GM18867 (cell line): ENCODE measurements at regions not wholly inside any gene's neighbourhood (a gene's known extent, or its start where the extent isn't known, plus 50 kb on each side); places are given as distances from the start of the nearest gene placed in this dataset.
"Not testable (repeated sequence)": the region's sequence is repeated elsewhere in the genome, so short reads cannot be mapped to it uniquely, and the experiment has no call there.

Experiments used
- ATAC-seq: cut with Tn5 transposase; IDR thresholded peaks from one replicate; pipeline ENCODE4 v1.9.1; 2021; ENCODE audit warnings: mild to moderate bottlenecking, moderate library complexity; ENCODE audit not compliant: unreplicated experiment

DNA sequence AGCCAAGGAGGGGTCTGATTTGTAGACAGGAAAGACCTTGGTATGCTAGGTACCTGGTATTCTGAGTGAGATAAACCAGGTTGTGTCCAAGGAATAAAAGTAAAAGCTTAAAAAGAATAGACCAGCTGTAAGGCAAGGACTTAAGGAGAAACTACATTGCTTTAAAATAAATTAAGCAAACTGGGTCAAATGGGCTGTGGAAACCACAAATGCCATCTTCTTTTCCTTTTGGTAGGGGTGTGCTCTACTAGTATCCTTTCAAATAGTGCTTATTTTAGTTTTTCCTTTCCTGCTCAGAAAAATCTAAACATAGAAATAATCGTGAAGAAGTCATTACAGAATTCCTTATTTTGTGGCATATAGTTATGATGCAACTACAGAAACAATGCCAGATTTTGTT lies 138.6 kb upstream of the KLF12 start:
- ATAC-seq, result no peak

DNA sequence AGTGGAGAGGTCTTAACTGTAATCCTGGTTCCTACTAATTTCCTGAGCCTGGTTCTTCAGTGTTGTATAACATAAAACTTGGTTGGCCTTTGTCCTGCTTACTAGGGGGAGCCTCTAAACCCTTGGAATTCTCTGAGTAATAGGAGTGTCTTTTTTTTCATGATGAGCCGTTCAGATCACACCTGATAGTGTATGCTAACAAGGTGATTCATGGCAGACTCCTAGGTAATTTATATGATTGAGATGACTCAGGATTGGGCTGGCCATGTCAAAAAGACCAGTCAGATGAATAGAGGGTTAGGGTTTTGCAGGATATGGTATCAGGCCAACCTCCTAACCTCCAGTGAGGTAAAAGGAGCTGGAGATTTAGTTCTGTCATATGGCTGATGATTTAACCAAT lies 135.8 kb upstream of the KLF12 start:
- ATAC-seq, result no peak

DNA sequence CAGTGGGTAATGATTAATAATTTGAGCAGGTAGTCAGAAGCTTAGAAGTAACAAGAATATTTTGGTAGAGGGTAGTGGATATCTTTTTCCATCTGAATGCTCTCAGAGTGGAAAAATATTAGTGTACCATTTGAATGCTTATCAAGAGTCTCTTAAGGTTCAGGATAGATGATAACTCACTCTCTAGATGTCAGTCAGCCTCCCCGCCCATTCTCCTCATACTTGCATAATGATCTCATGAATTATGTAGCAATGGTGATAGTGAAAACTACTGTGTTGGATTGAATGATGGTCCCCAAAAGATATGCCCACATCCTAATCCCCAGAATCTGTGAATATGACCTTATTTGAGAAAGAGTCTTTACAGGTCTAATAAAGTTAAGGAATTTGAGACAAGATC lies 132.7 kb upstream of the KLF12 start:
- ATAC-seq, result no peak

DNA sequence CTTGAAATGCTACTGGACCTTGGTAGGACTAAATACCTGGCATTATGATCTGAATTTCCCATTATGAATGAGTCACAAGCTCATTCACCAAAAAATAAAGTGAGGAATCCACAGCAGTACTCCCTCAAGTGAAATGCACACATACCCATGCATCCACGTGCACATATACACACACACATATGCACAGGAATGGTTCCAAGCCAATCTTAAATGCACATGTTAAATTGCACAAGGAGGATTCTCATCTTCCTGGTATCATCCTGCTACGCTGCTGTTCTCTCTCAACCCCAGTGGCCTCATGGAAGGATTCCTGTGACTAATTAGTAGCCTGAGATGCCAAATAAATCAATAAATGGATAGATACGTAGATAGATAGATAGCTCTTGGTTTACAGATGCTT lies 132.1 kb upstream of the KLF12 start:
- ATAC-seq, result no peak

DNA sequence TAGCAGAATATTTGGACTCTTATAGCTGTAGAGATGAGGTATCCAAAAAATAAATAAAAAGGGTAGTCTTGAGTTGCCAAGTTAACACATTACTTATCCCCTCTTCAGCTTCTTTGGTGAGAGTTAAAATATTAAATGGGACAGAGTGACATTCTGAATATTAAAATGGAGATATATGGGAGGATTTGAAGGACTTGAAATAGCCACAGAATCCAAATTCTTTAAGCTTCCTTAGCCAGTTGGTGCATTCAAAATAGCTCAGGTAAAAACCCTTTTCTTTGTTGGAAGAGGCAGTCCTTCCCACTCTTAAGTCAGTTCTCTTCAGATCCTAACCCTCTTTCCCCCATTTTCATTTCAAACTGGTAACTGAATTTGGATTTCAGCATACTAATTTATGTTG lies 130.1 kb upstream of the KLF12 start:
- no peak for ATAC-seq

DNA sequence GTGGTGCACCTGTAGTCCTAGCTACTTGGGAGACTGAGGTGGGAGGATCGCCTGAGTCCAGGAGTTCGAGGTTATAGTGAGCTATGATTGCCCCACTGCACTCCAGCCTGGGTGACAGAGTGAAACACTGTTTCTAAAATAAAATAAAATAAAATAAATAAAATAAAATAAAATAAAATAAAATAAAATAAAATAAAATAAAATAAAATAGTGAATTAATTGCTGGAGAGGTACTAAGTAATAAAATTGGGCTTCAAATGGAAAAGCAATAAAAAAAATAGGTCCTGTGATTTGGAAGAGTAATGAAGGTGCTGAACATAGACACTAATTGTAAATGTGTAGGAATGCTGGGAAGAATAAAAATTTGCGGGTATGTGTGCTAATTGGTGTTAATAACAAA lies 126.2 kb upstream of the KLF12 start:
- ATAC-seq, result not testable (repeated sequence)

DNA sequence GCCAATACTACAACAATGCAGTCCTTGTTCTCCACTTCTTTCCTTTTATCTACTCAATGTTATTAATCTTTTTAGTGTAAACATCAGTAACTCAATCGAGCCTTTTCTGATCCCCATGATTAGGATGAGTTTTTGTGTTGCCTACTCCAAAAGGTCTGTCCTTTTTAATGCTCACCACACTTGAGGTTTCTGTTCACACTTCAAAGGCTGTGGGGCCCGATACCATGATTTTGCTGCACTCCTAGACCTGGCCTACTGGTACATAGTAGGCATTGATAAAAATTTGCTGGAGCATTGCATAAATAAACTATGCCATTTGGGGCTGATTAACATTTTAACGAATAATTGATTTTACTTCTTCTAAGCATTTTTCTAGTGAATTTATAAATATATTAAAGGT lies 125.4 kb upstream of the KLF12 start:
- ATAC-seq, result no peak

- no peak for ATAC-seq
These were observed 124.8 kb upstream of the KLF12 start for GRCh38 chr13:74258961-74259360.

DNA sequence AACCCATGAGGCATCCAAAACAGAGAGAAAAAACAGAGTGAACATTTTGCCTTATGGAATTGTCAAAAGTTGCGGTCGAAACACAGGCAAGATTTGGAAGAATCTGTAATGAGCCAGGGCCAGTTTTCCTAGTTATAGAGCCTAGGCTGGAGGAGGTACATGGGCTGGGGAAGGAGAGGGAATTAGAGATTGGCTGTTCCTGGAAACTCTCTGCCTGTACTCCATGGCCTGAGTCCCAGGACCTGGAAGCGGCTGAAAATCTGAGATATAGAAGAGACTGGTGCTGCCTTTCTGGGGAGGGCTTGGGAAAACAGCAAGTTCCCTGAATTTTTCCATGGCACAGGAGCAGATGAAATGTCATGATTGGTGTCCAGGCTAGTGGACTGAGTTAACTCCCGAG lies 122.8 kb upstream of the KLF12 start:
- ATAC-seq, result no peak

- no peak for ATAC-seq
These were observed 119.0 kb upstream of the KLF12 start for GRCh38 chr13:74253161-74253560.

GRCh38 chr13:74251778-74252519 lies 117.7 kb upstream of the KLF12 start:
- ATAC-seq, result no peak

GRCh38 chr13:74250738-74251190 lies 116.6 kb upstream of the KLF12 start:
- ATAC-seq, result no peak

GRCh38 chr13:74248477-74248876 lies 114.3 kb upstream of the KLF12 start:
- ATAC-seq, result no peak

DNA sequence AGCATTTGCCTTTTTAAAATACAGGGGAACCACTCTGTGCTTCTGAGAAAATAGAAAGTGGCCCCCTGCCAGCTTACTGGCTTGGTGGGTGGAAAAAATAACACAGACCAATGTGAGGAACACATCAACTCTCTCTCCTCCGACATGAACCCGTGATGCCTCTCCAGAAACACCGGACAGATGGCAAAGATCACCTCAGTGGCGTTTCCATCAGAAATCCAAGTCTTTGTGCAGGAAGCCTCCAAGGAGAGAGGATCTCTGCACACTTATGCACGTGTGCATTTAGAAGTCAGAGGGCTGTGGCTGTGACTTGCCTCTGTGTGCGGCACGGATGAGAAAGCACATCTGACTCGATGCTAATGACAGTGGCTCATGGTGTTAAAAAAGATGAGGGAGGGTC lies 112.3 kb upstream of the KLF12 start:
- ATAC-seq, result no peak

DNA sequence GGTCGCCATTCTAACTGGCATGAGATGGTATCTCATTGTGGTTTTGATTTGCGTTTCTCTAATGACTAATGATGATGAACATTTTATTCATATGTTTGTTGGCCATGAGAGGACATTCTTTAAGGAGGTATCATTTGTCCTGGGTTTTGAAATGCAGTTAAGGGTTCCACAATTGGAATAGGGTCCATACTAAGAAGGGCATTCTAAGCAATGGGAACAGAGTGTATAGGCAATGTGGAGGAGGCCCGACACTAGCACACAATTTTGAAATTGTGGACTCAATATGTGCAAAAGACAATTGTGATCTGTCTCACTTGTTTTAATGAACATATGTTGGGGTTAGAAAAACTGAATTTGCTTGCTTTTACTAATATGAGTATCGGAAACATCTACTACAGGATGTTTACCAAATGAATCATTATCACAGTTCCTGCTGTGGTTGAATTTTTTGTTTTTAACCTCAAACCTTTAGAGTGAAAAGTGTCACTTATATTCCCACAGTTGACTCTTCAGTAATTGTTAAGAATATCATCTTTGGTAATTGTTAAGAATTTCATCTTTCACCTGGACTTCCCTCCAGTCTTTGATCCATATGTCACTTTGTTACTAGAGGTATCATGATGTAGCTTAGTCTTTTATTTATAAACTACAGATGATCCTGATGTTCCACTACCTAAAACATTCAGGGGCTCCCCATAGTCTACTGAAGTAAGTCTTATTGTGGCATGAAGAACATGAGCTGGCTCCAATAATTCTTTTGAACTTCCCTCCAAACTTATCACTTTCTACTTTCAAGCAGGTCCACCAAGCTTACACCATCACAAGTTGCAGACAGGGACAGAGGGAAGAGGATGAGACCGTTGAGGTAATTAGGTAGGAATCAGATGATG lies 109.7 kb upstream of the KLF12 start:
- no peak for ATAC-seq

- not testable (repeated sequence) for ATAC-seq
These were observed 107.1 kb upstream of the KLF12 start for GRCh38 chr13:74241343-74241742.

DNA sequence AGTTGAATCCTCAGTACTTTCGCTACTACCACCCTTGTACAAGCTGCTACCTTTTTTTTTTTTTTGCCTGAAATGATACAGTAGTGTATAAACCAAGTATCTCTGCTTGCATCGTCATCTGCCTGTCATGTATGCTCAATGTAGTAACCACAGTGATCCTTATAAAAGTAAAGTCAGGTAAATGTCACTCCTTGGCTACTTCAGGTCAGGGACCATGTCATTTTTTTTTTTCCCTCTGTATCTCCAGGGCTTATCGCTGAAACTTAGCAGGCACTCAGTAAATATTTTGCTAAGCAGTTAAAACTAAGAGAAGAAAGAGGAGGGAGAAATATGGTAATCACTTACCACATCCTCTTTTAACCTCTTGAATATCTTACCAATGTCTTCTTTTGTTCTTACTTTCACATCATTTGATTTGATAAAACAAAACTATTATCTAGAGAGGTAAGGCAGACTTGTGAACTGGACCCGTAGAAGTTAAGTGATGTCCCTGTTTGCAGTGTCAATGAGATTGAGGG lies 96.8 kb upstream of the KLF12 start:
- no peak for ATAC-seq

GRCh38 chr13:74229242-74229641 lies 95.0 kb upstream of the KLF12 start:
- ATAC-seq, result no peak

DNA sequence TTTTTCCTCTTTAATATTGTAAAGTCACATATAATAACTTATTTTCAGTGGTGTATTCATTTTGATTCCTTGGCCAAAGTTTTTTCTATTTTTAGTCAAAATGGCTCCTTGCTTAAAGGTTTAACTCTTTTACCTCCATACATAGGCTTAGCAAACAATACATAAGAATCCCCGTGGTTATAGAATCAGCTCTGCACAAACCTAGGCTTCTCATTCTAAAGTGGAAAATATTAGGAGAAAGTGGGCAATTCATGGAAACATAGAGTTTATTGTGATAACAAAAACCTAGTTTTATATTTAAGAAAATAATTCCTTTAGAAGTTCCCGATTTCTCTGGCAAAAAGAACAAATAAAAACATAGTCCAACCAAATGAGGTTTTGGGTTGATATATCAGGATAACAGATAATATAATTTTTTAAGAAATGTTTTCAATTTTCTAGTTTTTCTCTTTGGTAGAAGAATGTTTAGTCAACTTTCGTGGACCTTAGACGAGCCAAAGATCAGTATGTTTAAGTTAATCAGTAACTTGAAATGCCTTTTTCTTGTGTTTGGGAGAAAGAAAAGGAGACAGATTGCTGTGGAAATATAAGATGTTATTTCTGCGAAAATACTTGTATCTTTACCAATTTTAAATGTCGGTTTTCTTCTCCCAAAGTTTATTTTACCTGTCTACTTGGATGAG lies 93.4 kb upstream of the KLF12 start:
- ATAC-seq, result no peak

DNA sequence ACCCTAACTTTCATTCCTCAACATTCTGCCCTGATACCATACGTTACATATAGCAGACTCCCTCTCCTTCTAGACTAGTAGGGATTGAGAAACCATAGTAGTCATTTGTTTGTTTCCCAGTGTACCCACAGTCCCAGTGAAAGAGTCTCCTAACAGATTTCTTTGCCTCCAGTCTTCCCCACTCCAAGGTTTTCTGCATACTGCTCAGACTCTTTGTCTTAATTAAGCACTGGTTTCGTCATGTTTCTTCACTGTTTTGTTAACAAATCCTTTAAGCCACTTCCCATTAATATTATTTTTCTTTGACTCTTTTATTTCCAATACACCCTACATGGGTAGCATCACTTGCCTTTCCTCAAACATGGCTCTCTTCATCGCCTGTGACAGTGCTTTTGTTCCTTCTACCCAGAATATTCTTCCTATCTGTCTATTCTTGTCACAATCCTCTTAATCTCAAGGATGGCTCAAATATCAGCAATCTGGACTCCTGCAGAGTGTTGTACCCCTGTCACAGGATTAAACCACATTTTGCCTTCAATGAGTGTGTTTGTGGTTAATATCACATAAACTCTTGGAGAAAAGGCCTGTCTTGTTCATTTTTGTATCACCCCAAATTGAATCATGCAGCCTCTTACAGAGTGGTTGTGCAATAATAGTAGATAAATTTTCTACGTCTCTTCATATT lies 92.7 kb upstream of the KLF12 start:
- no peak for ATAC-seq

DNA sequence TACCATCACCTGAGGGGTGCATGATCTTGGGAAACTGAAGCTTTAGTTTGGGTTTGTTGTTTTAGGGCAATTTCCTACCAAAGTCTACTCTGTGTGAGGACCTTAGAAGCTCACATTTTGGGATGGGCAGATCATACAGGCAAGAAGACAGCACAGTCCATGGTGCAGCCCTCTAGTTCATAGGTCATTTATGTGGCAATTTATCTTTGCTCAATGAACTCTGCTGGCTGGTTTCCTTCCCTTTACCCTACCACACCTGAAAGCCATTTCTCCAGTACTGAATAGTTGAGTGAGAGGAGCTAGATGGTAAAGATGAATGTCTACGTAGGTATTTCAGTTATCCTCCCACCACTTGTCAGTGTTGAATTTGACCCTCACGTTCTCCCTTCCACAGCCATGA lies 87.5 kb upstream of the KLF12 start:
- ATAC-seq, result no peak
